ENCODE measurements at regions not wholly inside any gene's neighbourhood (a gene's known extent, or its start where the extent isn't known, plus 50 kb on each side); places are given as distances from the start of the nearest gene placed in this dataset.

- TF ChIP-seq CTCF (conservative IDR thresholded peaks at IDR 0.05; ENCODE audit: low read depth, low read length), result no peak
- no peak for TF ChIP-seq EZH2phosphoT487 (IDR thresholded peaks at IDR 0.05; ENCODE audit: borderline replicate concordance, low read length)
- no peak for TF ChIP-seq EZH2 (IDR thresholded peaks at IDR 0.05; ENCODE audit: low read length, unreplicated experiment)
Measured at GRCh38 chr1:219323426-219323825, 149.7 kb downstream of the LYPLAL1 start.

Data from PC-3 (cell line).